ENCODE measurements at regions not wholly inside any gene's neighbourhood (a gene's known extent, or its start where the extent isn't known, plus 50 kb on each side); places are given as distances from the start of the nearest gene placed in this dataset.

GRCh38 chr6:170017603-170018320 lies 266.3 kb downstream of the ERMARD start:
- Histone ChIP-seq H3K4me3 (ENCODE audit: insufficient read depth, low read depth, low read length, poor library complexity, severe bottlenecking) (no peak overlapping the region), H3K9me3 (ENCODE audit: control insufficient read depth, low read length) (no peaks in the 10 kb centered on the region), H3K27me3 (replicated peaks; ENCODE audit: control insufficient read depth, insufficient read depth, low read length, poor library complexity, severe bottlenecking) (no peaks in the 10 kb centered on the region), H3K4me1 (ENCODE audit: control insufficient read depth, insufficient read depth, low read length, poor library complexity, severe bottlenecking) (no peaks in the 10 kb centered on the region), H3K36me3 (ENCODE audit: control insufficient read depth, insufficient read depth, low read length) (no peaks in the 10 kb centered on the region), H3K27ac (ENCODE audit: insufficient read depth, low read length, poor library complexity, severe bottlenecking) (no peak overlapping the region)
- no peak for DNase-seq

- no peaks in the 10 kb centered on the region for H3K27me3 ChIP-seq (replicated peaks; ENCODE audit: control insufficient read depth, insufficient read depth, low read length, poor library complexity, severe bottlenecking)
- no peaks in the 10 kb centered on the region for H3K9me3 ChIP-seq (ENCODE audit: control insufficient read depth, low read length)
- DNase-seq: no peak
- no peak overlapping the region for H3K27ac ChIP-seq (ENCODE audit: insufficient read depth, low read length, poor library complexity, severe bottlenecking)
- H3K4me3 ChIP-seq (ENCODE audit: insufficient read depth, low read depth, low read length, poor library complexity, severe bottlenecking): no peak overlapping the region
- no peaks in the 10 kb centered on the region for H3K4me1 ChIP-seq (ENCODE audit: control insufficient read depth, insufficient read depth, low read length, poor library complexity, severe bottlenecking)
- H3K36me3 ChIP-seq (ENCODE audit: control insufficient read depth, insufficient read depth, low read length): no peaks in the 10 kb centered on the region
Observed at GRCh38 chr6:170013815-170014214, 262.4 kb downstream of the ERMARD start.

- no peak for DNase-seq
- Histone ChIP-seq H3K4me3 (ENCODE audit: insufficient read depth, low read depth, low read length, poor library complexity, severe bottlenecking) (no peak overlapping the region), H3K4me1 (ENCODE audit: control insufficient read depth, insufficient read depth, low read length, poor library complexity, severe bottlenecking) (no peaks in the 10 kb centered on the region), H3K27me3 (replicated peaks; ENCODE audit: control insufficient read depth, insufficient read depth, low read length, poor library complexity, severe bottlenecking) (no peaks in the 10 kb centered on the region), H3K9me3 (ENCODE audit: control insufficient read depth, low read length) (no peaks in the 10 kb centered on the region), H3K27ac (ENCODE audit: insufficient read depth, low read length, poor library complexity, severe bottlenecking) (no peak overlapping the region), H3K36me3 (ENCODE audit: control insufficient read depth, insufficient read depth, low read length) (no peaks in the 10 kb centered on the region)
Observed at GRCh38 chr6:170012037-170012330, 260.6 kb downstream of the ERMARD start.

- H3K9me3 ChIP-seq (ENCODE audit: control insufficient read depth, low read length): no peaks in the 10 kb centered on the region
- H3K27ac ChIP-seq (ENCODE audit: insufficient read depth, low read length, poor library complexity, severe bottlenecking): no peak overlapping the region
- no peak overlapping the region for H3K4me3 ChIP-seq (ENCODE audit: insufficient read depth, low read depth, low read length, poor library complexity, severe bottlenecking)
- no peaks in the 10 kb centered on the region for H3K4me1 ChIP-seq (ENCODE audit: control insufficient read depth, insufficient read depth, low read length, poor library complexity, severe bottlenecking)
- no peak for DNase-seq
- H3K27me3 ChIP-seq (replicated peaks; ENCODE audit: control insufficient read depth, insufficient read depth, low read length, poor library complexity, severe bottlenecking): no peaks in the 10 kb centered on the region
- H3K36me3 ChIP-seq (ENCODE audit: control insufficient read depth, insufficient read depth, low read length): no peaks in the 10 kb centered on the region
Observed at GRCh38 chr6:170011204-170012036, 260.0 kb downstream of the ERMARD start.

- DNase-seq: no peak
- no peak overlapping the region for H3K27ac ChIP-seq (ENCODE audit: insufficient read depth, low read length, poor library complexity, severe bottlenecking)
- H3K36me3 ChIP-seq (ENCODE audit: control insufficient read depth, insufficient read depth, low read length): no peaks in the 10 kb centered on the region
- no peaks in the 10 kb centered on the region for H3K27me3 ChIP-seq (replicated peaks; ENCODE audit: control insufficient read depth, insufficient read depth, low read length, poor library complexity, severe bottlenecking)
- H3K9me3 ChIP-seq (ENCODE audit: control insufficient read depth, low read length): no peaks in the 10 kb centered on the region
- no peak overlapping the region for H3K4me3 ChIP-seq (ENCODE audit: insufficient read depth, low read depth, low read length, poor library complexity, severe bottlenecking)
- no peaks in the 10 kb centered on the region for H3K4me1 ChIP-seq (ENCODE audit: control insufficient read depth, insufficient read depth, low read length, poor library complexity, severe bottlenecking)
Observed at GRCh38 chr6:170010665-170011203, 259.3 kb downstream of the ERMARD start.

GRCh38 chr6:170008294-170008785 lies 256.9 kb downstream of the ERMARD start:
- Histone ChIP-seq H3K9me3 (ENCODE audit: control insufficient read depth, low read length) (peaks cover 3% of the 10 kb centered on the region), H3K4me3 (ENCODE audit: insufficient read depth, low read depth, low read length, poor library complexity, severe bottlenecking) (no peak overlapping the region), H3K27ac (ENCODE audit: insufficient read depth, low read length, poor library complexity, severe bottlenecking) (no peak overlapping the region), H3K4me1 (ENCODE audit: control insufficient read depth, insufficient read depth, low read length, poor library complexity, severe bottlenecking) (no peaks in the 10 kb centered on the region), H3K36me3 (ENCODE audit: control insufficient read depth, insufficient read depth, low read length) (no peaks in the 10 kb centered on the region), H3K27me3 (replicated peaks; ENCODE audit: control insufficient read depth, insufficient read depth, low read length, poor library complexity, severe bottlenecking) (no peaks in the 10 kb centered on the region)
- DNase-seq: no peak

- Histone ChIP-seq H3K27me3 (replicated peaks; ENCODE audit: control insufficient read depth, insufficient read depth, low read length, poor library complexity, severe bottlenecking) (no peaks in the 10 kb centered on the region), H3K4me1 (ENCODE audit: control insufficient read depth, insufficient read depth, low read length, poor library complexity, severe bottlenecking) (no peaks in the 10 kb centered on the region), H3K4me3 (ENCODE audit: insufficient read depth, low read depth, low read length, poor library complexity, severe bottlenecking) (no peak overlapping the region), H3K27ac (ENCODE audit: insufficient read depth, low read length, poor library complexity, severe bottlenecking) (no peak overlapping the region), H3K36me3 (ENCODE audit: control insufficient read depth, insufficient read depth, low read length) (no peaks in the 10 kb centered on the region), H3K9me3 (ENCODE audit: control insufficient read depth, low read length) (peaks cover 3% of the 10 kb centered on the region)
- DNase-seq: no peak
Observed at GRCh38 chr6:170007468-170008293, 256.3 kb downstream of the ERMARD start.

- DNase-seq: no peak
Observed at GRCh38 chr6:170006900-170007467, 255.6 kb downstream of the ERMARD start.

GRCh38 chr6:170006071-170006899 lies 254.9 kb downstream of the ERMARD start:
- no peak for DNase-seq
- H3K4me1 ChIP-seq (ENCODE audit: control insufficient read depth, insufficient read depth, low read length, poor library complexity, severe bottlenecking): no peaks in the 10 kb centered on the region
- H3K27me3 ChIP-seq (replicated peaks; ENCODE audit: control insufficient read depth, insufficient read depth, low read length, poor library complexity, severe bottlenecking): no peaks in the 10 kb centered on the region
- H3K4me3 ChIP-seq (ENCODE audit: insufficient read depth, low read depth, low read length, poor library complexity, severe bottlenecking): no peak overlapping the region
- peaks cover 3% of the 10 kb centered on the region for H3K9me3 ChIP-seq (ENCODE audit: control insufficient read depth, low read length)
- no peaks in the 10 kb centered on the region for H3K36me3 ChIP-seq (ENCODE audit: control insufficient read depth, insufficient read depth, low read length)
- no peak overlapping the region for H3K27ac ChIP-seq (ENCODE audit: insufficient read depth, low read length, poor library complexity, severe bottlenecking)

More at GRCh38 chr6:170006900-170007467, 255.6 kb downstream of the ERMARD start:
- Histone ChIP-seq H3K36me3 (ENCODE audit: control insufficient read depth, insufficient read depth, low read length) (no peaks in the 10 kb centered on the region), H3K4me3 (ENCODE audit: insufficient read depth, low read depth, low read length, poor library complexity, severe bottlenecking) (no peak overlapping the region), H3K27me3 (replicated peaks; ENCODE audit: control insufficient read depth, insufficient read depth, low read length, poor library complexity, severe bottlenecking) (no peaks in the 10 kb centered on the region), H3K4me1 (ENCODE audit: control insufficient read depth, insufficient read depth, low read length, poor library complexity, severe bottlenecking) (no peaks in the 10 kb centered on the region), H3K9me3 (ENCODE audit: control insufficient read depth, low read length) (peaks cover 3% of the 10 kb centered on the region), H3K27ac (ENCODE audit: insufficient read depth, low read length, poor library complexity, severe bottlenecking) (no peak overlapping the region)

Measured in effector memory CD4-positive, alpha-beta T cell (primary cell).